ENCODE measurements at regions not wholly inside any gene's neighbourhood (a gene's known extent, or its start where the extent isn't known, plus 50 kb on each side); places are given as distances from the start of the nearest gene placed in this dataset.
A peak's percentile ranks its signal among the peaks of the same experiment; 100 is the strongest.

- Histone ChIP-seq H3K4me3 (replicated peaks; ENCODE audit: insufficient read depth, low read length) (no peak overlapping the region), H3K27ac (replicated peaks) (no peak overlapping the region), H3K27me3 (ENCODE audit: insufficient read depth, poor library complexity, severe bottlenecking) (no peaks in the 10 kb centered on the region)
- no peak for DNase-seq (ENCODE audit: low read depth in 1 of 2, low spot score in 1 of 2)
- TF ChIP-seq REST (IDR thresholded peaks at IDR 0.05; ENCODE audit: insufficient replicate concordance, low read depth) (no peak), GABPA (IDR thresholded peaks at IDR 0.05; ENCODE audit: low read depth) (no peak), CTCF (IDR thresholded peaks at IDR 0.05; ENCODE audit: insufficient read depth, low read length) (no peak), SPI1 (IDR thresholded peaks at IDR 0.05; ENCODE audit: borderline replicate concordance, low read depth) (no peak), POLR2AphosphoS5 (IDR thresholded peaks at IDR 0.05; ENCODE audit: low read depth) (no peak)
These were observed 135.8 kb upstream of the PUDP start for GRCh38 chrX:7283741-7284140.

- no peak for DNase-seq (ENCODE audit: low read depth in 1 of 2, low spot score in 1 of 2)
- no peak for TF ChIP-seq REST (IDR thresholded peaks at IDR 0.05; ENCODE audit: insufficient replicate concordance, low read depth)
- no peak for TF ChIP-seq POLR2AphosphoS5 (IDR thresholded peaks at IDR 0.05; ENCODE audit: low read depth)
- no peak for TF ChIP-seq CTCF (IDR thresholded peaks at IDR 0.05; ENCODE audit: insufficient read depth, low read length)
- no peak for TF ChIP-seq GABPA (IDR thresholded peaks at IDR 0.05; ENCODE audit: low read depth)
- no peak for TF ChIP-seq SPI1 (IDR thresholded peaks at IDR 0.05; ENCODE audit: borderline replicate concordance, low read depth)
- H3K4me3 ChIP-seq (replicated peaks; ENCODE audit: insufficient read depth, low read length): no peak overlapping the region
- no peaks in the 10 kb centered on the region for H3K27me3 ChIP-seq (ENCODE audit: insufficient read depth, poor library complexity, severe bottlenecking)
- H3K27ac ChIP-seq (replicated peaks): no peak overlapping the region
These were observed 132.6 kb upstream of the PUDP start for GRCh38 chrX:7280520-7280919.

GRCh38 chrX:7272346-7272745 is 124.4 kb upstream of the PUDP start:
- Histone ChIP-seq H3K27me3 (ENCODE audit: insufficient read depth, poor library complexity, severe bottlenecking) (no peaks in the 10 kb centered on the region), H3K27ac (replicated peaks) (no peak overlapping the region), H3K4me3 (replicated peaks; ENCODE audit: insufficient read depth, low read length) (no peak overlapping the region)
- DNase-seq (ENCODE audit: low read depth in 1 of 2, low spot score in 1 of 2): peak; percentile 14 to 18
- no peak for TF ChIP-seq GABPA (IDR thresholded peaks at IDR 0.05; ENCODE audit: low read depth)
- no peak for TF ChIP-seq CTCF (IDR thresholded peaks at IDR 0.05; ENCODE audit: insufficient read depth, low read length)
- no peak for TF ChIP-seq SPI1 (IDR thresholded peaks at IDR 0.05; ENCODE audit: borderline replicate concordance, low read depth)
- TF ChIP-seq POLR2AphosphoS5 (IDR thresholded peaks at IDR 0.05; ENCODE audit: low read depth): no peak

GRCh38 chrX:7270933-7271332 is 123.0 kb upstream of the PUDP start:
- Histone ChIP-seq H3K27me3 (ENCODE audit: insufficient read depth, poor library complexity, severe bottlenecking) (no peaks in the 10 kb centered on the region), H3K27ac (replicated peaks) (no peak overlapping the region), H3K4me3 (replicated peaks; ENCODE audit: insufficient read depth, low read length) (no peak overlapping the region)
- no peak for TF ChIP-seq GABPA (IDR thresholded peaks at IDR 0.05; ENCODE audit: low read depth)
- TF ChIP-seq REST (IDR thresholded peaks at IDR 0.05; ENCODE audit: insufficient replicate concordance, low read depth): no peak
- TF ChIP-seq SPI1 (IDR thresholded peaks at IDR 0.05; ENCODE audit: borderline replicate concordance, low read depth): no peak
- no peak for TF ChIP-seq POLR2AphosphoS5 (IDR thresholded peaks at IDR 0.05; ENCODE audit: low read depth)
- no peak for TF ChIP-seq CTCF (IDR thresholded peaks at IDR 0.05; ENCODE audit: insufficient read depth, low read length)
- no peak for DNase-seq (ENCODE audit: low read depth in 1 of 2, low spot score in 1 of 2)
